Smooth muscle cell of the brain vasculature (primary cell): ENCODE measurements at regions not wholly inside any gene's neighbourhood (a gene's known extent, or its start where the extent isn't known, plus 50 kb on each side); places are given as distances from the start of the nearest gene placed in this dataset.

Source experiments
- DNase-seq: peaks from one replicate; pipeline ENCODE4 v3.0.0-alpha.2; 2012; ENCODE audit warnings: low read depth, low spot score

GRCh38 chr20:39234520-39235095, 272.5 kb downstream of the DHX35 start:
- DNase-seq: no peak

DNA sequence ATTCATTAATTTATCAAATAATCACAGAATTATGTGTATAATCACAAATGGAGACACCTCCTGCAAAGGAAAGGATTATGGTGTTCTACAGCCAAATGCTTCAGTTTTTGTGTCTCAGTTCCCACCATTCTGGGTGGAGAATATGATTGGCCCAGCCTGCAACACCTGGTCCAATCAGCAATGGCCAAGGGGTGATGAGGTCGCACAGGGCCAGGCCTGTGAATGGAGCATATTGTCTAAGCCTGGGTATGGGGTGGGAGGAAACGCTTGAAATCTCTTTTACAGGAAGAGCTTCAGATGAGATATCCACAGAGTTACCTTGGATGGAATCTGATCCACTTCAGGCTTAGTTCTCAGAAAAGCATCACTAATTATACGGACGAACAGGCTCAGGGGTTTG, 271.6 kb downstream of the DHX35 start:
- DNase-seq: no peak

GRCh38 chr20:39227416-39227815, 265.3 kb downstream of the DHX35 start:
- no peak for DNase-seq

DNA sequence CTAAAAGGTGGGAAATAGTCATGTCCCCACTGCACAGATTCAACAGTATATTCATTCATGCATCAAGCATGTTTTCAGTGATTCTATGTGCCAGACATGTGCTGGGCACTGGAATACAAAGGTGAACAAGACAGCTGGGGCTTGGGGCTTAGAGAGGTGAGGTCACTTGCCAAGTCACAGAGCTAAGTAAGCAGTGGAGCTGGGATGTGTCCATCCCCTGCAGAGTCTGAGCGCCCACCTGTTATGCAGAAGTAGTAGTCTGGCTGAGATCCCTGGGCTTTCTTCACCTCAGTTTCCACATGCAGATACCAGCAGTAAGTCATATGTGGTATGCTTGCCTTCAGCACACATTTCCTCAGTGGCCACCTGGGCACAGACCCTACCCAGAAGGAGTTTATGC, 263.8 kb downstream of the DHX35 start:
- no peak for DNase-seq

GRCh38 chr20:39225536-39225935, 263.4 kb downstream of the DHX35 start:
- DNase-seq: no peak

DNA sequence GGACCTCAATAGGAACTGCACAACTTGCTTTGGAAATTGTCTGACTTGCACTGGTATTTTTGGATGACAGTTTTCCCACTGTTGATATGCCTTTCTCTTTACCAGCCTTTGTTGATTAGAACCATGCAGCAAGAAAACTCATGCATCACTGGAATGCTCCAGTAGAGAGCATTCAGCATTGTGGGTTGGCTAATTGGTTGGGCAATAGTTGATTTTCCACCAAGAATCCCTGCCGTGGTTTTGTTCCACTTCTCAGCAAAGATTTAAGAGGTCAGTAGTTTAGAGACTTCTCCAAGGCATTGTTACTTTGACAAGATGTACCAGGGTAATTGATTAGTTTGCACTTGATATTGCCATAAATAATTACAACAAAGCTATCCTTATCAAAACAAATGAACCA, 260.0 kb downstream of the DHX35 start:
- no peak for DNase-seq

DNA sequence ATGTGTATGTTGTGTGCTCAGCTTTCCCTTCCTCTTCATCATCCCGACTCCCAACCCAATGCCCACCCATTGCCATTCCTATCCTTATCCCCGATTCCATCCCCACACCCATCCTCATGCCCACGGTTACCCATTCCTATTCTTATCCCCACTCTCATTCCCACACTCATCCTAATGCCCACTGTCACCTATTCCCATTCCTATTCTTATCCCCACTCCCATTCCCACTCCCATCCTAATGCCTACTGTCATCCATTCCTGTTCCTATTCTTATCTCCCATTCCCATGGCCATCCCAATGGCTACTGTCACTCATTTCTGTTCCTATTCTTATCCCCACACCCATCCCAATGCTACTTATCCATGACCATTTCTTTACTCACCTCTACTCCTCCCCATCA, 254.1 kb downstream of the DHX35 start:
- DNase-seq: no peak

- no peak for DNase-seq
Observed at GRCh38 chr20:39214828-39215227, 252.7 kb downstream of the DHX35 start.

DNA sequence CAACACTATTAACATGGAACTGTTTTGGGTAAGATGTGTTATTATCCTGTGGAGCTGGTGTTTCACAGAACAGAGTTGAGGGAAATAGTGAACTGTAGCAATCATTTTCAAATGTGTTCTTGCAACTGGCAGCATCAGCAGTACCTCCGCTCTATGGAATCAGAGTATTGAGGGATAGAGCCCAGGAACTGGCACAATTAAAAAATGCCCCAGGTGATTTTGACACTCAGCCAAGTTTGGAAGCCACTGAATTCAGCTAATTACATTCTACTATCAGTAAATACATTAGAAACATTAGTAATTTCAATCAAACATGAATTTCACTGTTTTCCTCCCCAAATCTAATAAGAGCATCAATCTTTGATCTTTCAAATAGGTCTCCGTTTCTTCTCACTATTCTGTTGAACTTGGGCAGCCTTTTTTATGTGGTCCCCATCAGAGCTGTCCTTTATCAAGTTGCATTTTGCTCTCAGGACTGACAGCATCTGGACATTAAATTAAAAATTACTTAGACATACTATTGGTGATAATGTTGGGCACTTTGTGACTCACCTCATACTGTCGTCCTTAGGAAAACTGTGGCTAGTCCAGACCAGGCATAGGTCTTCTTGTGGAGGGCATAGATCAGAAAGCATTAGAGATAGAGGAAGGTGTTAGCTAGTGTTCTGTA, 251.5 kb downstream of the DHX35 start:
- DNase-seq: no peak

DNA sequence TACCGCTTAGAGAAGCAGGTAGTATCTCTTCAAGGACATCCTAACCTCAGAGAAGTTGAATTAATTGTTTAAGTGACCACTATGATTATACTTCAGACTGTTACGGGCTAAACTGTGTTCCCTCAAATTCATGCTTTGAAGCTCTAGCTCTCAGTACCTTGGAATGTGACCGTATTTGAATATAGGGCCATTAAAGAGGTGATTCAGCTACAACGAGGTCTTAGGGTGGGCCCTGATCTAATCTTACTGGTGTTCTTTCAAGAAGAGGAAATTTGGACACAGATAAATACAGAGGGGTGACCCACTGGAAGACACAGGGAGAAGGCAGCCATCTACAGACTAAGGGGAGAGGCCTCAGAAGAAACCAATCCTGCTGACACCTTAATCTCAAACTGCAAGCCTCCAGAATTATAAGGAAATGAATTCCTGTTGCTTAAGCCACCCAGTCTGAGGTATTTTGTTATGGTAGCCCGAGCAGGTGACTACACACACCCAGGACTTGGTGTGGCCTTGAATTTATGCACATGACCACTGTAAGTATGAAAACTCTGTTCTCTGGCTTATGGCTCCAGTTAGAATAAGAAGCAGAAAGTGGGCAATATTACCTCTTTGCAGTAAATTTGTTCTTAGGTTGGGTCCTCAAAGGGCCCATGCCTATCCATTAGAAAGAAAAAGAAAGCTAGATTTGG, 249.1 kb downstream of the DHX35 start:
- no peak for DNase-seq

- no peak for DNase-seq
Observed at GRCh38 chr20:39210341-39211036, 248.3 kb downstream of the DHX35 start.

GRCh38 chr20:39206899-39207564, 244.9 kb downstream of the DHX35 start:
- no peak for DNase-seq

DNA sequence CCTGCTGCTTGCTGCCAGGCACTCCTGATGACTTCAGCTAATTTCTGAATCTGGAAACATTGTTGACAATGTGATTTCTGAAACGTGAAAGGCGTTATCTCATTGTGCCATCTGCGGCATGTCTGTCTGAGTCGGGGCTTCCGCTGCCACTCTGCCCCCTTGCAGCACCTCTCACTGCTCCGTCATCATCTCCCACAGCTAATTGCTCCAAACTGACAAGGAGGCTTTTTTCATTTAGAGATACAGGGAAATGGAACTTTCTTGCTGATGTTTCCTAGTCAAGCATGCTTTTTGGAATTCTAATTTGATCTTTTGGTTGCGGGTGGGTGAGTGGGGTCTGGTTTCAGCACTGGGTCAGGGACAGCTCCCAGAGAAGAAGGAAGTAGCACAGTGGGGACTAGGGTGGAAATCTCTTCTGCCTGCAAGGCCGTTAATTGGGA, 233.5 kb downstream of the DHX35 start:
- DNase-seq: no peak

- no peak for DNase-seq
Observed at GRCh38 chr20:39190666-39191570, 228.8 kb downstream of the DHX35 start.

DNA sequence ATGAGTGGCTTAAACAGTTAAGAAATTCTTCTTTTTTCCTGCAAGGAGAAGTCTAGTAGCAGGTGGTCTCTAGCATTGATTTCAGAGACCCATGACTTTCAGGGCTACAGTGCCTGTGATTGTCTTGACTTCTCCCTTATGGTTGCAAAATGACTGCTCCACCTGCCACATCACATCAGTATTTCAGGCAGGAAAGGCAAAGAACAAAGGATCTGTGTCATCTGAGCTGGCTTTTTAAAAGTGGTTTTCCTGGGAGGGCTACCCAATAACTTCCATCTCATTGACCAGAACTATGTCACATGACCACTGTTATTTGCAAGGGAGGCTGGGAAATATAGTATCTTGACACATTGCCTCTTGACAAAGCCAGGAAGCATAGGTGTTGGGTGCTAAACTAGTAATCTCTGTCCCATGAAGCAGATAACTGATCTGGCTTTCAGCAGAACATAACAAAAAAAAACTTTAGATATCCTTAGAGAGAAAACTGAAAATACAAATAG, 226.2 kb downstream of the DHX35 start:
- DNase-seq: no peak

- no peak for DNase-seq
Observed at GRCh38 chr20:39181490-39181889, 219.3 kb downstream of the DHX35 start.

- no peak for DNase-seq
Observed at GRCh38 chr20:39176457-39176856, 214.3 kb downstream of the DHX35 start.

GRCh38 chr20:39170896-39171463, 208.8 kb downstream of the DHX35 start:
- no peak for DNase-seq

- no peak for DNase-seq
Observed at GRCh38 chr20:39165099-39165498, 203.0 kb downstream of the DHX35 start.

- no peak for DNase-seq
Observed at GRCh38 chr20:39164642-39165041, 202.5 kb downstream of the DHX35 start.
